ENCODE measurements at regions not wholly inside any gene's neighbourhood (a gene's known extent, or its start where the extent isn't known, plus 50 kb on each side); places are given as distances from the start of the nearest gene placed in this dataset.

DNA sequence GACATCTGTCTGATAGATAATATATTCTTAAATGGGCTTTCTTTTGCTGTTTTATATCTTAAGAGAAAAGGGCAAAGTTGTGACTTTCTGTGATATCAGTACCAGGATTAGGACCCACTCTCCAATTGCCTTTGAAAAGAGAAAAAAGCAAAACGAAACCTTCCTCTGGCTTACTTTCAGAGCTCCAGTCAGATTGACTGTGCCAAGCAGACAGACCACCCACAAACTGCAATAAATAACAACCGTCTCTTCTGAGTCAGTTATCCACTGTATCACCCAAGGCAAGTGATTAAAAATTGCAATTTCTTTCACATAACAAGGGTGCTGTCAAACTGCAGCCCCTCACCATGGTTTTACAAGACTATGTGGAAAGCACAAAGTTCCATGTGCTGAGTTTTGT, 230.5 kb upstream of the SETBP1 start:
- TF ChIP-seq, protein P1, sequence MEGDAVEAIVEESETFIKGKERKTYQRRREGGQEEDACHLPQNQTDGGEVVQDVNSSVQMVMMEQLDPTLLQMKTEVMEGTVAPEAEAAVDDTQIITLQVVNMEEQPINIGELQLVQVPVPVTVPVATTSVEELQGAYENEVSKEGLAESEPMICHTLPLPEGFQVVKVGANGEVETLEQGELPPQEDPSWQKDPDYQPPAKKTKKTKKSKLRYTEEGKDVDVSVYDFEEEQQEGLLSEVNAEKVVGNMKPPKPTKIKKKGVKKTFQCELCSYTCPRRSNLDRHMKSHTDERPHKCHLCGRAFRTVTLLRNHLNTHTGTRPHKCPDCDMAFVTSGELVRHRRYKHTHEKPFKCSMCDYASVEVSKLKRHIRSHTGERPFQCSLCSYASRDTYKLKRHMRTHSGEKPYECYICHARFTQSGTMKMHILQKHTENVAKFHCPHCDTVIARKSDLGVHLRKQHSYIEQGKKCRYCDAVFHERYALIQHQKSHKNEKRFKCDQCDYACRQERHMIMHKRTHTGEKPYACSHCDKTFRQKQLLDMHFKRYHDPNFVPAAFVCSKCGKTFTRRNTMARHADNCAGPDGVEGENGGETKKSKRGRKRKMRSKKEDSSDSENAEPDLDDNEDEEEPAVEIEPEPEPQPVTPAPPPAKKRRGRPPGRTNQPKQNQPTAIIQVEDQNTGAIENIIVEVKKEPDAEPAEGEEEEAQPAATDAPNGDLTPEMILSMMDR (IDR thresholded peaks at IDR 0.05; ENCODE audit: borderline replicate concordance, control extremely low read depth, extremely low read depth, insufficient read depth, missing control alignments) = no peak
- DNase-seq (ENCODE audit: low spot score) = no peak
- in situ Hi-C loops (cut with MboI; ENCODE audit: low sequenced_read_pairs, unreplicated experiment) = no loop called here

DNA sequence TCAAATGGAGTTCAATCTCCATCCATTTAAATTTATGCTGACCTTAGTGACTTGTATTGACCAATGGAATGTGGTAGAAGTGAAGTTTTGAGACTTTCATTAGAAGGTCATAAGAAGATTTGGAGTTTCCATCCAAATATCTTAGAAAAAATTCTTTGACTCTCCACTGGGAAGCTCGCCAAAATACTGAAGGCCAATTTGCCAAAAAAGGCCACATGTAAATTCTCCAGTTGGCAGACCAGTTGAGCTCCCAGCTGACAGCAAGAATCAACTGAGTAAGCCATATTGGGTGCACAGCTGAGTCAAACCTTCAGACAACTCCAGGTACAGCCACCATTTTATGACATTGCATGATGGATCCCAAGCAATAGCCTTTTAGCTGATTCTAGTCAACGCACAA, 228.3 kb upstream of the SETBP1 start:
- DNase-seq (ENCODE audit: low spot score) = no peak
- in situ Hi-C loops (cut with MboI; ENCODE audit: low sequenced_read_pairs, unreplicated experiment) = no loop called here
- TF ChIP-seq, protein P1 (IDR thresholded peaks at IDR 0.05; ENCODE audit: borderline replicate concordance, control extremely low read depth, extremely low read depth, insufficient read depth, missing control alignments) = no peak

DNA sequence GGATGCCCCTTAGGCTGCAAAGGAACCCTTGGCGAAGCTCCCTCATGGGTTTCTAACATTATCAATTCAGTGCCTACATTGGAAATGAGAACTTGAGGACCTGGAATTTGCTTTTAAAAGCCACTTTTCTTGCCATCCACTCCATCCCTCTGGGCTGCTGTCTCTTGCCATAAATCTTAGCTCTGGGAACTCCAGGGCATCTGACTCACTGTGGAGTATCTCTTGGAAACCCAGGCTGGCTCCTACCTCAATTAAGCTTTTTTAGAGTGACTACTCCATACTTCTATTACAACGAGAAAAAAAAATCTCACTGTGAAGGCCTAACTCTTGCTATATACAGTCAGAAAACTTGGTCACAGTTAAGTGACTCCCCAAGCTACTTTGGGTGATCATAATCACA, 227.2 kb upstream of the SETBP1 start:
- no peak for DNase-seq (ENCODE audit: low spot score)
- in situ Hi-C loops (cut with MboI; ENCODE audit: low sequenced_read_pairs, unreplicated experiment) = no loop called here
- TF ChIP-seq, protein P1 (IDR thresholded peaks at IDR 0.05; ENCODE audit: borderline replicate concordance, control extremely low read depth, extremely low read depth, insufficient read depth, missing control alignments) = no peak

DNA sequence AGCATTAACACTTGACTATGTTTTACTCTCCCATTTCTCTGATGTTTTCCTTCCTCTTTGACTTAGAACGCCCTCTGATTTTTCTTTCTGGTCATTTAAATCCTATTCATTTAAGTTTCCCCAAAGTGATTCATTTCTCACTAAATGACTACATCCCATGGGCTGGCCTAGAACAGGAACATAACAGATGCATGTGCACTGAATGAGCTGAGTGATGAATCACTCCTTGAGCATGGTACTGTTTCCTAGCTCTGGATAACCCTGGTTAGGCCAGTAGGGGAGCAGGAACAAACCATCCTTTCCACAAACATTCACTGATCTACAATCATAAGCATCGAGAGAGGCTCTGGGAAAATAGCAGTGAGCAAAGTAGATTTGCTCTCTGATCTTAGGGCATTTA, 221.9 kb upstream of the SETBP1 start:
- no peak for DNase-seq (ENCODE audit: low spot score)
- TF ChIP-seq, protein P1 (IDR thresholded peaks at IDR 0.05; ENCODE audit: borderline replicate concordance, control extremely low read depth, extremely low read depth, insufficient read depth, missing control alignments) = no peak
- in situ Hi-C loops (cut with MboI; ENCODE audit: low sequenced_read_pairs, unreplicated experiment) = no loop called here

DNA sequence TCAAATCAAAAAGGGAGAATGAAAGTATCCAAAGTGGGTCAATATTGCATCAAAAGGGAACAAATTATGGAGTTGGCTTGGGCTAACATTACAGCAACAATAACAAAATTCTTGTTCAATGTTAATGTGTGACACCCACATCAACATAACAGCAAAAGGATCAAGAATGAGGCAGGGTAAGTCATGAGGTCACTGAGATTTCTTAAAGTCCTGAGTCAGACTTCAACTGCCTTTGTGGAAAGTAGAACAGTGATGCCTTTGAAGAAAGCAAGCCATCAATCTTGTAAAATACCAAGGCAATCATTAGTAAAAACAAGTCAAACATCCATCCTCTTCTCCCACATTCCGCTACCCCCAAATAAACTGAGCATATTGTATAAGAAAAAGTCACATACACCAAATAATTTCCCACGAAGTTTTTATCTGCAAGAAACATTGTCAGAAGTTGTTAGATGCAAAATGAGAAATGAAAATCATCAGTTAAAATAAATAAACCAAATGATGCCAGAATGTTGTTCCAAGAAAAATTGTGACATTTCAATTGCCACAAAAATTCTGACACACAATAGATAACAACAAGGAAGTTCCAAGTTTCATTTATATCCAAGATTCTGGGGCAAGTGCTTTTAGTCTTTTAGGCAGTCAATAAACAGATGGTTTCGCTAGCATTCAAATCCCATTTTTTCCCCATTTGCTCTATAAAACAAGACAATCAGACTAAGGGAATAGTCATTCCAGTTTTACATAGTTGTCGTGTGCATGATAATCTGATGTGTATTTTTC, 216.1 kb upstream of the SETBP1 start:
- DNase-seq (ENCODE audit: low spot score) = no peak
- in situ Hi-C loops (cut with MboI; ENCODE audit: low sequenced_read_pairs, unreplicated experiment) = no loop called here
- TF ChIP-seq, protein P1 (IDR thresholded peaks at IDR 0.05; ENCODE audit: borderline replicate concordance, control extremely low read depth, extremely low read depth, insufficient read depth, missing control alignments) = no peak

DNA sequence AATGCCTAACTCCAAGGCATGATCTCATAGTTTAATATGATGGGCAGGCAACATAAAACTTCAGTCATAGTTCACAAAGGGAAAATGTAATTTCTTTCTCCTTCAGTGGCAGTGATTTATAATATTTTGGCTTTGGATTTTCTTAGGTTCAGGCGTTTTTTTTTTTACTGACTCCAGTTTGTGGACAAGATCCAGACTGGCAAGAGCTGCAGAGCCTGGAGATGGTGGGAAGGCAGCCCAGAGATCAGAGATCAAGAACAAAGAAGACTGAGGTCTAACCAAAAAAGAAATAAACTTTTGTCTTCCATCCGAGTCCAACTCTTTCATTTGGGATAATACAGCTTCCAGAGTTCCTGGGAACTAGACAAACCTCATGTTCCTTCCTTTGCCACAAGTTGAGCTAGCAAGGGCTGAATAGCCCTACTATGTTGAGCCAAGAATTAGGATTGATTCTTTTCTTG, 215.3 kb upstream of the SETBP1 start:
- in situ Hi-C loops (cut with MboI; ENCODE audit: low sequenced_read_pairs, unreplicated experiment) = no loop called here
- TF ChIP-seq, protein P1 (IDR thresholded peaks at IDR 0.05; ENCODE audit: borderline replicate concordance, control extremely low read depth, extremely low read depth, insufficient read depth, missing control alignments) = no peak
- DNase-seq (ENCODE audit: low spot score) = no peak
